Panc1 (cell line): ENCODE measurements at regions not wholly inside any gene's neighbourhood (a gene's known extent, or its start where the extent isn't known, plus 50 kb on each side); places are given as distances from the start of the nearest gene placed in this dataset.
"Not testable (repeated sequence)": the region's sequence is repeated elsewhere in the genome, so short reads cannot be mapped to it uniquely, and the experiment has no call there.

Experiments
- CTCF ChIP-seq: fragments of 450-650 bp; IDR thresholded peaks from 2 replicates; pipeline ENCODE4 v1.5.1; 2017; ENCODE audit warnings: mild to moderate bottlenecking
- POLR2AphosphoS5 ChIP-seq: IDR thresholded peaks from 2 replicates; pipeline ENCODE4 v1.6.1; 2012; ENCODE audit warnings: mild to moderate bottlenecking, low read depth, low read length, moderate library complexity
- REST ChIP-seq, 2 experiments: IDR thresholded peaks; 2 replicates each; pipeline ENCODE4 v1.6.1; 2011 to 2012; ENCODE audit warnings: low read depth in 2 of 2, control low read depth in 1 of 2, low read length in 1 of 2, mild to moderate bottlenecking in 1 of 2, moderate library complexity in 1 of 2; ENCODE audit not compliant: insufficient read depth in 1 of 2
- SIN3A ChIP-seq: IDR thresholded peaks from 2 replicates; pipeline ENCODE4 v1.6.1; 2012; ENCODE audit warnings: low read depth, mild to moderate bottlenecking, low read length, moderate library complexity, borderline replicate concordance; ENCODE audit not compliant: insufficient read depth

DNA sequence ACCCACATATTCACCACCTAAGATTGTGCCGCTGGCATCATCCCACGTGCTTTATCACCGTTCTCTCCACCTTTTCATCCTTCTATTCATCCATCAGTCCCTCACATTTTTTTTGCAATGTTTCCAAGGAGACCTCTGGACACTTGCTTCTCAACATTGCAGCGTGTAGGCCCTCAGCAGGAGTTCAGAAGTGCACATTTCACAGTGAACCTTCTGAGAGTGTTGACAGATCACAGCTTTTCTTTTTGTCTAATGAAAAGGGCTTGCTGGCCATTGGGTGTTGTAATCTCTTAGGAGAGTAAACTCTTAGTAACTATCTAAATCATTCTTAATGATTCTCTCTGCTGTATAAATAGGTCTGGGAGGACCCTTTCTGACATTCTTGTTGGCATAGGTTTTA, 71.0 kb downstream of the GOLGA6L25 start:
- not testable (repeated sequence) for TF ChIP-seq CTCF; REST (IDR thresholded peaks at IDR 0.05; ENCODE audit: insufficient read depth in 1 of 2, low read depth in 2 of 2, low read length in 1 of 2); POLR2AphosphoS5; SIN3A
